ENCODE measurements at regions not wholly inside any gene's neighbourhood (a gene's known extent, or its start where the extent isn't known, plus 50 kb on each side); places are given as distances from the start of the nearest gene placed in this dataset.

GRCh38 chr7:343864-344607, 54.1 kb downstream of the FOXL3 start:
- no peak overlapping the region for H3K4me3 ChIP-seq (ENCODE audit: severe bottlenecking)
- TF ChIP-seq, protein P1, sequence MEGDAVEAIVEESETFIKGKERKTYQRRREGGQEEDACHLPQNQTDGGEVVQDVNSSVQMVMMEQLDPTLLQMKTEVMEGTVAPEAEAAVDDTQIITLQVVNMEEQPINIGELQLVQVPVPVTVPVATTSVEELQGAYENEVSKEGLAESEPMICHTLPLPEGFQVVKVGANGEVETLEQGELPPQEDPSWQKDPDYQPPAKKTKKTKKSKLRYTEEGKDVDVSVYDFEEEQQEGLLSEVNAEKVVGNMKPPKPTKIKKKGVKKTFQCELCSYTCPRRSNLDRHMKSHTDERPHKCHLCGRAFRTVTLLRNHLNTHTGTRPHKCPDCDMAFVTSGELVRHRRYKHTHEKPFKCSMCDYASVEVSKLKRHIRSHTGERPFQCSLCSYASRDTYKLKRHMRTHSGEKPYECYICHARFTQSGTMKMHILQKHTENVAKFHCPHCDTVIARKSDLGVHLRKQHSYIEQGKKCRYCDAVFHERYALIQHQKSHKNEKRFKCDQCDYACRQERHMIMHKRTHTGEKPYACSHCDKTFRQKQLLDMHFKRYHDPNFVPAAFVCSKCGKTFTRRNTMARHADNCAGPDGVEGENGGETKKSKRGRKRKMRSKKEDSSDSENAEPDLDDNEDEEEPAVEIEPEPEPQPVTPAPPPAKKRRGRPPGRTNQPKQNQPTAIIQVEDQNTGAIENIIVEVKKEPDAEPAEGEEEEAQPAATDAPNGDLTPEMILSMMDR (IDR thresholded peaks at IDR 0.05; ENCODE audit: poor library complexity, severe bottlenecking): no peak
- H3K9me3 ChIP-seq (ENCODE audit: severe bottlenecking): no peaks in the 10 kb centered on the region
- no peak for ATAC-seq (ENCODE audit: low read depth)
- H3K27me3 ChIP-seq (ENCODE audit: insufficient read depth, poor library complexity, severe bottlenecking): no peaks in the 10 kb centered on the region
- H3K27ac ChIP-seq (ENCODE audit: poor library complexity, severe bottlenecking): no peak overlapping the region
- H3K36me3 ChIP-seq (ENCODE audit: low read depth): no peaks in the 10 kb centered on the region
- no peaks in the 10 kb centered on the region for H3K4me1 ChIP-seq (ENCODE audit: insufficient read depth, poor library complexity, severe bottlenecking)
- DNase-seq (ENCODE audit: low spot score): no peak

- no peak for DNase-seq (ENCODE audit: low spot score)
- H3K4me1 ChIP-seq (ENCODE audit: insufficient read depth, poor library complexity, severe bottlenecking): no peaks in the 10 kb centered on the region
- no peaks in the 10 kb centered on the region for H3K36me3 ChIP-seq (ENCODE audit: low read depth)
- no peak overlapping the region for H3K4me3 ChIP-seq (ENCODE audit: severe bottlenecking)
- H3K9me3 ChIP-seq (ENCODE audit: severe bottlenecking): no peaks in the 10 kb centered on the region
- no peak for ATAC-seq (ENCODE audit: low read depth)
- TF ChIP-seq, protein P1 (IDR thresholded peaks at IDR 0.05; ENCODE audit: poor library complexity, severe bottlenecking): no peak
- no peaks in the 10 kb centered on the region for H3K27me3 ChIP-seq (ENCODE audit: insufficient read depth, poor library complexity, severe bottlenecking)
- no peak overlapping the region for H3K27ac ChIP-seq (ENCODE audit: poor library complexity, severe bottlenecking)
These were observed 54.6 kb downstream of the FOXL3 start for GRCh38 chr7:344608-344994.

- no peaks in the 10 kb centered on the region for H3K4me1 ChIP-seq (ENCODE audit: insufficient read depth, poor library complexity, severe bottlenecking)
- no peak overlapping the region for H3K27ac ChIP-seq (ENCODE audit: poor library complexity, severe bottlenecking)
These were observed 56.3 kb downstream of the FOXL3 start for GRCh38 chr7:346116-346898.

DNA sequence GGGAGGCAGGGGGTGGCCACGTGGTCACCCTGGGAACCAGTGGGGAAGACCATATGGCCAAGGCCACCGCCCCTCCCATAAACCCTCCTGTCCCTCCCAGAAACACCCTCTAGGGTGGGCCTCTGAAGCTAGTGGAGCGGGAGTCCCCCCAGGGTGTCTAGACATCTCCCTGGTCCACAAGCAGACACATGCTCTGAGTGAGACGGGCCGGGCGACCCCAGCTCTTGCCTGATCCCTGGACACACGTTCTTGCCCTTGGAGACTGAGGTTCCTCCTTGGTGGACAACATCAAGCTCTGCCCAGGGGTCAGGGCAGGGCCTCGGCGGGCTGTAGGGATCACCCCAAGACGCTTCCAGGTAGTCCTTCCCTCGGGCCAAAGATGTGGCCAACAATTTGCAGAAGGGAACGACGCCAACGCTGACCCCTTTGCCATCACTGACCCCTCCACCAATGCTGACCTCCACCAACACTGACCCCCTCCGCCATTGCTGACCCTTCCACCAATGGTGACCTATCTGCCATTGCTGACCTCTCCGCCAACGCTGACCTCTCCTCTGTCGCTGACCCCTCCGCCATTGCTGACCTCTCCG, 57.1 kb downstream of the FOXL3 start:
- no peaks in the 10 kb centered on the region for H3K4me1 ChIP-seq (ENCODE audit: insufficient read depth, poor library complexity, severe bottlenecking)
- no peak overlapping the region for H3K4me3 ChIP-seq (ENCODE audit: severe bottlenecking)
- H3K9me3 ChIP-seq (ENCODE audit: severe bottlenecking): no peaks in the 10 kb centered on the region
- no peaks in the 10 kb centered on the region for H3K36me3 ChIP-seq (ENCODE audit: low read depth)
- DNase-seq (ENCODE audit: low spot score): no peak
- TF ChIP-seq, protein P1 (IDR thresholded peaks at IDR 0.05; ENCODE audit: poor library complexity, severe bottlenecking): no peak
- H3K27me3 ChIP-seq (ENCODE audit: insufficient read depth, poor library complexity, severe bottlenecking): no peaks in the 10 kb centered on the region
- ATAC-seq (ENCODE audit: low read depth): no peak
- H3K27ac ChIP-seq (ENCODE audit: poor library complexity, severe bottlenecking): no peak overlapping the region

More at GRCh38 chr7:346116-346898, 56.3 kb downstream of the FOXL3 start:
- H3K4me3 ChIP-seq (ENCODE audit: severe bottlenecking): no peak overlapping the region
- H3K9me3 ChIP-seq (ENCODE audit: severe bottlenecking): no peaks in the 10 kb centered on the region
- no peak for ATAC-seq (ENCODE audit: low read depth)
- TF ChIP-seq, protein P1 (IDR thresholded peaks at IDR 0.05; ENCODE audit: poor library complexity, severe bottlenecking): no peak
- no peaks in the 10 kb centered on the region for H3K27me3 ChIP-seq (ENCODE audit: insufficient read depth, poor library complexity, severe bottlenecking)
- H3K36me3 ChIP-seq (ENCODE audit: low read depth): no peaks in the 10 kb centered on the region
- DNase-seq (ENCODE audit: low spot score): no peak
